ENCODE measurements at regions not wholly inside any gene's neighbourhood (a gene's known extent, or its start where the extent isn't known, plus 50 kb on each side); places are given as distances from the start of the nearest gene placed in this dataset.

GRCh38 chr5:155884041-155884440 is 442.9 kb upstream of the SGCD start:
- Histone ChIP-seq H3K79me2 (ENCODE audit: insufficient read depth, low read length) (no peaks in the 10 kb centered on the region), H3K4me2 (ENCODE audit: low read depth, low read length, poor library complexity, severe bottlenecking) (no peak overlapping the region), H3K27me3 (ENCODE audit: low read length) (no peaks in the 10 kb centered on the region), H3K9me3 (ENCODE audit: insufficient read depth, low read length) (no peaks in the 10 kb centered on the region), H3K9ac (ENCODE audit: low read length) (no peak overlapping the region), H4K20me1 (ENCODE audit: low read depth, low read length) (no peaks in the 10 kb centered on the region), H3K9me2 (replicated peaks; ENCODE audit: insufficient read depth, low read length) (no peaks in the 10 kb centered on the region), H3K27ac (ENCODE audit: low read depth, low read length) (no peak overlapping the region), H3F3A (ENCODE audit: insufficient read depth) (no peaks in the 10 kb centered on the region), H3K4me3 (ENCODE audit: insufficient read depth, low read length, poor library complexity, severe bottlenecking) (no peak overlapping the region), H3K36me3 (ENCODE audit: low read length) (no peaks in the 10 kb centered on the region), H2AFZ (ENCODE audit: low read depth, low read length, severe bottlenecking) (no peak overlapping the region)
- TF ChIP-seq EZH2phosphoT487 (conservative IDR thresholded peaks at IDR 0.05; ENCODE audit: low read length) = no peak
- no peak for TF ChIP-seq CTCF (IDR thresholded peaks at IDR 0.05; ENCODE audit: insufficient read depth, low read length, poor library complexity, severe bottlenecking)

DNA sequence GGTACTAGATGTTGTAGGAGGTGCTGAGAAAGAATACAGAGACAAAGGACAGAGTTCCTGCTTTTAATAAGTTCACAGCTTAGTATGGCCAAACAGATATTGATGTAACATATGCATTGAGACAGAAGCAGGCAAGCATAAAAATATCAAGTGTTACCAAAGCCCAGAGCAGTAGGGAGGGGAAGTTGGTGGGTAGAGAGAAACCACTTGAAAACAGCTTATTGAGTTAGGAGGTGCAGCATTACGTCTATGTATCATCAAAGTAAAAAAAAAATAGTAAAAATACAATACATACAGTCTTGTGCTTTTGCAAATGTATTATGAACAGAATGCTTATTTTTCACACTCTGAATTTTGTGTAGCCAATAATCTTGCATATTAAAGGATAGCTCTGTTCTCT is 441.8 kb upstream of the SGCD start:
- TF ChIP-seq CTCF (IDR thresholded peaks at IDR 0.05; ENCODE audit: insufficient read depth, low read length, poor library complexity, severe bottlenecking) (no peak), EZH2phosphoT487 (conservative IDR thresholded peaks at IDR 0.05; ENCODE audit: low read length) (no peak)
- H2AFZ ChIP-seq (ENCODE audit: low read depth, low read length, severe bottlenecking) = no peak overlapping the region
- H4K20me1 ChIP-seq (ENCODE audit: low read depth, low read length) = no peaks in the 10 kb centered on the region
- H3K27me3 ChIP-seq (ENCODE audit: low read length) = 0 out of 2 replicates have a peak, but pooled peaks cover 3% of the 10 kb centered on the region
- H3K9ac ChIP-seq (ENCODE audit: low read length) = no peak overlapping the region
- no peaks in the 10 kb centered on the region for H3K9me3 ChIP-seq (ENCODE audit: insufficient read depth, low read length)
- H3K79me2 ChIP-seq (ENCODE audit: insufficient read depth, low read length) = no peaks in the 10 kb centered on the region
- H3K9me2 ChIP-seq (replicated peaks; ENCODE audit: insufficient read depth, low read length) = no peaks in the 10 kb centered on the region
- H3K4me2 ChIP-seq (ENCODE audit: low read depth, low read length, poor library complexity, severe bottlenecking) = no peak overlapping the region
- no peaks in the 10 kb centered on the region for H3F3A ChIP-seq (ENCODE audit: insufficient read depth)
- H3K36me3 ChIP-seq (ENCODE audit: low read length) = no peaks in the 10 kb centered on the region
- H3K27ac ChIP-seq (ENCODE audit: low read depth, low read length) = no peak overlapping the region
- H3K4me3 ChIP-seq (ENCODE audit: insufficient read depth, low read length, poor library complexity, severe bottlenecking) = no peak overlapping the region

- Histone ChIP-seq H4K20me1 (ENCODE audit: low read depth, low read length) (no peaks in the 10 kb centered on the region), H3K79me2 (ENCODE audit: insufficient read depth, low read length) (no peaks in the 10 kb centered on the region), H3K9ac (ENCODE audit: low read length) (no peak overlapping the region), H3K27ac (ENCODE audit: low read depth, low read length) (no peak overlapping the region), H2AFZ (ENCODE audit: low read depth, low read length, severe bottlenecking) (no peak overlapping the region), H3K4me2 (ENCODE audit: low read depth, low read length, poor library complexity, severe bottlenecking) (no peak overlapping the region), H3F3A (ENCODE audit: insufficient read depth) (no peaks in the 10 kb centered on the region), H3K27me3 (ENCODE audit: low read length) (0 out of 2 replicates have a peak, but pooled peaks cover 3% of the 10 kb centered on the region), H3K9me3 (ENCODE audit: insufficient read depth, low read length) (no peaks in the 10 kb centered on the region), H3K4me3 (ENCODE audit: insufficient read depth, low read length, poor library complexity, severe bottlenecking) (no peak overlapping the region), H3K9me2 (replicated peaks; ENCODE audit: insufficient read depth, low read length) (no peaks in the 10 kb centered on the region), H3K36me3 (ENCODE audit: low read length) (no peaks in the 10 kb centered on the region)
- no peak for TF ChIP-seq CTCF (IDR thresholded peaks at IDR 0.05; ENCODE audit: insufficient read depth, low read length, poor library complexity, severe bottlenecking)
- TF ChIP-seq EZH2phosphoT487 (conservative IDR thresholded peaks at IDR 0.05; ENCODE audit: low read length) = no peak
Measured at GRCh38 chr5:155886311-155887031, 440.5 kb upstream of the SGCD start.
